Brain microvascular endothelial cell (primary cell): ENCODE measurements at regions not wholly inside any gene's neighbourhood (a gene's known extent, or its start where the extent isn't known, plus 50 kb on each side); places are given as distances from the start of the nearest gene placed in this dataset.
"Not testable (repeated sequence)": the region's sequence is repeated elsewhere in the genome, so short reads cannot be mapped to it uniquely, and the experiment has no call there.

Experiments used
- DNase-seq: peaks from one replicate; pipeline ENCODE4 v3.0.0-alpha.2; 2020
- H3K27ac ChIP-seq: fragments of 250-450 bp; sonication (Bioruptor Pico); 2 replicates; pipeline ENCODE4 v1.5.1; 2020; ENCODE audit warnings: mild to moderate bottlenecking, moderate library complexity
- H3K27me3 ChIP-seq: fragments of 250-450 bp; sonication (Bioruptor Pico); replicated peaks from 2 replicates; pipeline ENCODE4 v1.5.1; 2020; ENCODE audit warnings: mild to moderate bottlenecking
- H3K36me3 ChIP-seq: fragments of 250-450 bp; sonication (Bioruptor Pico); replicated peaks from 2 replicates; pipeline ENCODE4 v1.5.1; 2020; ENCODE audit warnings: mild to moderate bottlenecking
- H3K4me3 ChIP-seq: 2 replicates; pipeline ENCODE4 v1.5.1; 2011; ENCODE audit warnings: low read depth, mild to moderate bottlenecking, control low read depth, low read length, moderate library complexity
- in situ Hi-C: cut with HindIII; loops from 2 replicates; pipeline ENCODE4 v1.10.0; 2017; ENCODE audit warnings: low sequenced_read_pairs, low pct_ligation_motif_present
- TF ChIP-seq, protein P1 (sequence below): IDR thresholded peaks from 2 replicates; pipeline ENCODE4 v1.5.1; 2011; ENCODE audit warnings: low read depth, mild to moderate bottlenecking, moderate library complexity, low read length, control low read depth, inconsistent platforms; ENCODE audit errors: missing control alignments

DNA sequence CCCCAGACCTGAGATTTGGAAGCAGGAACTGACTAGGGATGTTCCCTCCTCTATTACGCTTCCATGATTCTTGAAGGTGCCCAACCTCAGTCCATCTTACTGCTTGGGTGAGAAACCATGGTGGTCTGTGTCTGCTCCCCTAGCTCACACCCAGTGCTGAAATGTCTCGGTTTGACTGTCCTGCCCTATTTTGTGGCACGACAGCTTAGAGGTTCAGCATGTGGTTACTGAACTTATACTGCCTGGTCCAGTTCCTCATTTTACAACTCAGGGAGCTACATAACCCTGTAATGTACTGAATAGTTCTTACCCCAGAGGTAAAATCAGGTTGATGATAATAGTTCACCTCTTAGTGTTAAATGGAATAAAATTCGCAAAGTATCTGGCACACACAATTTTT is 203.1 kb downstream of the RBM46 start:
- no peaks in the 10 kb centered on the region for H3K27me3 ChIP-seq
- TF ChIP-seq, protein P1, sequence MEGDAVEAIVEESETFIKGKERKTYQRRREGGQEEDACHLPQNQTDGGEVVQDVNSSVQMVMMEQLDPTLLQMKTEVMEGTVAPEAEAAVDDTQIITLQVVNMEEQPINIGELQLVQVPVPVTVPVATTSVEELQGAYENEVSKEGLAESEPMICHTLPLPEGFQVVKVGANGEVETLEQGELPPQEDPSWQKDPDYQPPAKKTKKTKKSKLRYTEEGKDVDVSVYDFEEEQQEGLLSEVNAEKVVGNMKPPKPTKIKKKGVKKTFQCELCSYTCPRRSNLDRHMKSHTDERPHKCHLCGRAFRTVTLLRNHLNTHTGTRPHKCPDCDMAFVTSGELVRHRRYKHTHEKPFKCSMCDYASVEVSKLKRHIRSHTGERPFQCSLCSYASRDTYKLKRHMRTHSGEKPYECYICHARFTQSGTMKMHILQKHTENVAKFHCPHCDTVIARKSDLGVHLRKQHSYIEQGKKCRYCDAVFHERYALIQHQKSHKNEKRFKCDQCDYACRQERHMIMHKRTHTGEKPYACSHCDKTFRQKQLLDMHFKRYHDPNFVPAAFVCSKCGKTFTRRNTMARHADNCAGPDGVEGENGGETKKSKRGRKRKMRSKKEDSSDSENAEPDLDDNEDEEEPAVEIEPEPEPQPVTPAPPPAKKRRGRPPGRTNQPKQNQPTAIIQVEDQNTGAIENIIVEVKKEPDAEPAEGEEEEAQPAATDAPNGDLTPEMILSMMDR: no peak
- no peak overlapping the region for H3K27ac ChIP-seq
- no peak for DNase-seq
- no peak overlapping the region for H3K4me3 ChIP-seq
- H3K36me3 ChIP-seq: no peaks in the 10 kb centered on the region
- in situ Hi-C loops: loop anchor here (25.0 kb wide), 1 partner anchor 378 kb away; no protein-coding TSS in a partner anchor

DNA sequence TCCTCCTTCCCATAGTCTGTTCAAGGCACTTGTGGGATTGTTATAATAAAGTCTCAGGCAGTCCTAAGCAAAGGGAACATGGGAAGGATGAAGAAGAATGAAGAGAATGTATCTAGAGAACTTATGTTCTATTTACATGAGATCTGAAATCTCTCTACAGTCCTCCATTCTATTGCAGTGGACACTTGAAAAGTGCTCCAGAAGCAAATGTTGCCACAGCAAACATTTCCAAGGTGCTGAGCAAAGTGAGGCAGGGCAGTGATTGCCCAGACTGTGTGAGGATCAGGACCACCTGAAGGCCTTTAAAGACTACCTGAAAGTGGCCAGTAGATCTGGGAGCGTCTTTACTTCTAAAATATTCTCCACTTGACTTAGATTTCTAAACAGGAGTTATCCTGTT is 203.5 kb downstream of the RBM46 start:
- no peaks in the 10 kb centered on the region for H3K27me3 ChIP-seq

DNA sequence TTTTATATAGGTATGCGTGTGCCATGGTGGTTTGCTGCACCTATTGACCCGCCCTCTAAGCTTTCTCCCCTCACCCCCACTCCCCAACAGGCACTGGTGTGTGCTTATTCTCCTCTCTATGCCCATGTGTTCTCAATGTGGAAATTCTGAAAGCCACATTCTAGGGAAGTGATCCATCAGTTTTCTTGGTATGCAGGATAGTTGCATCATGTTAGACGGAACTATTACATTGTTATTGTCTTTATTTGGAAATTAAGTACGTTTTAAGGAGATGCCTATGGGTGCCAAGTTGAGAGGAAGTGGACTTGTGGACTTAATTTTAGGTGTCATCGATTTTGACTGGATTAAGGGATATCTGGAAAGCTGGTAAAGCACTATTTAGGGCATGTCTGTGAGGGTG is 204.6 kb downstream of the RBM46 start:
- H3K36me3 ChIP-seq: no peaks in the 10 kb centered on the region
- no peak overlapping the region for H3K4me3 ChIP-seq
- in situ Hi-C loops: loop anchor here (25.0 kb wide), 1 partner anchor 377 kb away; no protein-coding TSS in a partner anchor
- H3K27ac ChIP-seq: no peak overlapping the region
- H3K27me3 ChIP-seq: no peaks in the 10 kb centered on the region
- DNase-seq: no peak
- TF ChIP-seq, protein P1: no peak

More for the DNA sequence above, 203.5 kb downstream of the RBM46 start:
- Histone ChIP-seq H3K27ac (no peak overlapping the region), H3K36me3 (no peaks in the 10 kb centered on the region), H3K4me3 (no peak overlapping the region)
- TF ChIP-seq, protein P1: no peak
- no peak for DNase-seq
- in situ Hi-C loops: loop anchor here (25.0 kb wide), 1 partner anchor 378 kb away; no protein-coding TSS in a partner anchor

DNA sequence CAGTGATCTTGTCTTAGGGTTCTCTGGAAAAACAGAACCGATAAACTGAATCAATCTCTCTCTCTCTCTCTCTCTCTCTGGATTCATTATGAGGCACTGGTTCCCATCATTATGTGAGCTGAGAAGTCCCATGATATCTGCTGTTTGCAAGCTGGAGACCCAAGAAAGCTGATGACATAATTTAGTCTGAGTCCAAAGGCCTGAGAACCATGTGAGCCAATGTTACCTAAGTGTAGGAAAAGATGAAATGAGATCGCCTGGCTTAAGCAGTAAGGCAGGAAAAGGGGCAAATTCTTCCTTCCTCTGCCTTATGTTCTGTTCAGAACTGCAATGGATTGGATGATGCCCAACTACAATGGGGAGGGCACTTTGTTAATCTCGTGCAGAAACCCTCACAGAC is 207.4 kb downstream of the RBM46 start:
- no peaks in the 10 kb centered on the region for H3K36me3 ChIP-seq
- H3K27ac ChIP-seq: no peak overlapping the region
- H3K4me3 ChIP-seq: no peak overlapping the region
- TF ChIP-seq, protein P1: no peak
- H3K27me3 ChIP-seq: no peaks in the 10 kb centered on the region
- DNase-seq: no peak
- in situ Hi-C loops: loop anchor here (25.0 kb wide), 1 partner anchor 374 kb away; no protein-coding TSS in a partner anchor

DNA sequence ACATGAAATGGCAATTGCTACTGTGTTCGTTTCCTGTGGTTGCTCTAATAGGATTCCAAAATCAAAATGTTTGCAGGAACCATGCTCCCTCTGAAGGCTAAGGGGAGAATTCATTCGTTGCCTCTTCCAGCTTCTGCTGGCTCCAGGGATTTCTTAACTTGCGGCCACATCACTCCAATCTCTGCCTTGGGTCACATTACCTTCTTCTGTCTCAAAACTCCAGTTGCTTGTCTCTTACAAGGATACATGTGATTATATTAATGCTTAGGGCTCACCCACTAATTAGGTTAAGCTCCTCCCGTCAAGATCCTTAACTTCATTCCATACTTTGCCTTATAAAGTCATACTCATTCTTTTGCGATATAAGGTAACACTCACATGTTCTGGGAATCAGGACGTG is 208.4 kb downstream of the RBM46 start:
- Histone ChIP-seq H3K27me3 (no peaks in the 10 kb centered on the region), H3K27ac (no peak overlapping the region), H3K36me3 (no peaks in the 10 kb centered on the region), H3K4me3 (no peak overlapping the region)
- TF ChIP-seq, protein P1: no peak
- in situ Hi-C loops: loop anchor here (25.0 kb wide), 1 partner anchor 373 kb away; no protein-coding TSS in a partner anchor
- DNase-seq: no peak

DNA sequence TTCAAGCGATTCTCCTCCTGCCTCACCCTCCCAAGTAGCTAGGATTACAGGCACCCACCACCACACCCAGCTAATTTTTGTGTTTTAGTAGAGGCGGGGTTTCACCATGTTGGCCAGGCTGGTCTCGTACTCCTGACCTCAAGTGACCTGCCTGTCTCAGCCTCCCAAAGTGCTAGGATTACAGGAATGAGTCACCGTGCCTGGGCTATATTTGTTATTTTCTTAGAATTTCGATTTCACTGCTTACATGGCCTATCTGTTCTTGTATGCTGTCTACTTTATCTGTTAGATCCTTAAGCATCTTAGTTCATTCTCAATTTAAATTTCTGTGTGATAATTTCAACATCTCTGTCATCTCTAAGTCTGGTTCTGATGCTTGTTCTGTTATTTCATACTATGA is 210.6 kb upstream of the NPY2R start:
- H3K4me3 ChIP-seq, H3K36me3 ChIP-seq, H3K27me3 ChIP-seq: not testable (repeated sequence)
- in situ Hi-C loops: loop anchor here (25.0 kb wide), 1 partner anchor 364 kb away; no protein-coding TSS in a partner anchor
- peak; percentile 54 for DNase-seq
- peak overlapping the region; percentile 83 for H3K27ac ChIP-seq
